ENCODE measurements at regions not wholly inside any gene's neighbourhood (a gene's known extent, or its start where the extent isn't known, plus 50 kb on each side); places are given as distances from the start of the nearest gene placed in this dataset.

DNA sequence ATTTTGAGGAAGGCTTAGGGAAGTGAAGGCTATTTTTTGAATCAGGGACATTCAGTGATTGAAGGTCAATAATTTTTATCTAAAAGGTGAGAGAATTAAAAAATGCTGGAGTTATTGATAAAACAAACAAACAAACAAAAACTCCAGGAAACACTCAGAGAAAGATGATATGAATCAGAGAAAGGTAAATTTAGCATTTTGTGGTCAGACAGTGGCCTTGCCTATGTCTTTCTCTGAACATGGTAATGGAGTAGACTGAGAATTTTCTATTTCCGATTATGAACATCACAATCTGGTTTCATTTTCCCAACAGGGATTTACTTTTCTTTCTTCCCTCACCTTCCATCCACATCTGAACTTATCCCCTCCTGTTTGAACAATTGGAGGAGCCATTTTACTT lies 353.6 kb upstream of the RIOK2 start:
- TF ChIP-seq GATA2 (IDR thresholded peaks at IDR 0.05; ENCODE audit: low read depth, low read length): no peak
- TF ChIP-seq GATA3 (IDR thresholded peaks at IDR 0.05; ENCODE audit: low read depth, low read length): no peak

DNA sequence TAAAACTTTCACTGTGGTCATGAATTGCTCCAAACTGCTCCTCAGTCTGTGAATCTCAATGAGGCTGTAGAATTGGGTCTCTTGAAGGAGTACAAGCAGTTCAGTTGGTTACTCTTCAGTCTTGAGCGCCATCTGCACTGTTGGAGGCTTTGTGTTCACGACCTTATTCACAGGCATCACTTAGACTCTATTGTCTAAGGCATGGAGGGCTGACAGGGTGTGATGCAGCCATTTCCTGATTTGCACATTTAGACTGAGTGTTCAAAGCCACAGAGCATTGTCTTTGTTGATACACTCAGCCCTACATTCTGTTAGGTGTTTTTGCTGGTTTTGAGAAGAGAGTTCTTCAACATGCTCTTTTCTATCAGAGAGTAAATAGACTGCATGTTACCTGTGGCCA lies 355.9 kb upstream of the RIOK2 start:
- TF ChIP-seq GATA2 (IDR thresholded peaks at IDR 0.05; ENCODE audit: low read depth, low read length) (no peak), GATA3 (IDR thresholded peaks at IDR 0.05; ENCODE audit: low read depth, low read length) (no peak)

DNA sequence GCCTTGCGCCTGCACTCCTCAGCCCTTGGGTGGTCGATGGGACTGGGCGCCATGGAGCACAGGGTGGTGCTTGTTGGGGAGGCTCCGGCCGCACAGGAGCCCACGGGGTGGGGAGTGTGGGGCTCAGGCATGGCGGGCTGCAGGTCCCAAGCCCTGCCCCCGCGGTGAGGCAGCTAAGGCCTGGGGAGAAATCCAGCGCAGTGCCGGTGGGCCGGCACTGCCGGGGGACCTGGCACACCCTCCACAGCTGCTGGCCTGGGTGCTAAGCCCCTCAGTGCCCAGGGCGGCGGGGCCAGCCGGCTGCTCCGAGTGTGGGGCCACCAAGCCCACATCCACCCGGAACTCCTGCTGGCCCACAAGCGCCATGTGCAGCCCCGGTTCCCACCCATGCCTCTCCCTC lies 358.8 kb upstream of the RIOK2 start:
- TF ChIP-seq GATA2 (IDR thresholded peaks at IDR 0.05; ENCODE audit: low read depth, low read length) (no peak), GATA3 (IDR thresholded peaks at IDR 0.05; ENCODE audit: low read depth, low read length) (no peak)

DNA sequence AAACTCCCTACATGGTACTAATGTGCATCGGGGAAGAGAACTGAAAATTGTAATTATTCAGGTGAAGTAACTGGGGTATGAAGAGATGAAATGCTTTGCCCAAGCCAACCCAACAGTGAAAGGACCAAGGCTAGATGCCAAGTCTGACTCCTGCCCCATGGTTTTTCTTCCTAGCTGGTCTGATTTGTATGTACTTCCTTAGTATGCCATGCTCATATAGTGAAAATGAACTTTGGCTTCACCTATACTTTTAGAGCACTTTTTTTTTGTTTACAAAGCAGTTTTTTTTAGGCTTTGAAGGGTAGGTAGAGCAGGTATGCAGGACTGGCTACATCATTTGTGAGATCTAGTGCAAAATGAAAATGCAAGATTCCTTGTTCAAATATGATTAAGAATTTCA lies 359.4 kb upstream of the RIOK2 start:
- TF ChIP-seq GATA2 (IDR thresholded peaks at IDR 0.05; ENCODE audit: low read depth, low read length) (no peak), GATA3 (IDR thresholded peaks at IDR 0.05; ENCODE audit: low read depth, low read length) (no peak)

DNA sequence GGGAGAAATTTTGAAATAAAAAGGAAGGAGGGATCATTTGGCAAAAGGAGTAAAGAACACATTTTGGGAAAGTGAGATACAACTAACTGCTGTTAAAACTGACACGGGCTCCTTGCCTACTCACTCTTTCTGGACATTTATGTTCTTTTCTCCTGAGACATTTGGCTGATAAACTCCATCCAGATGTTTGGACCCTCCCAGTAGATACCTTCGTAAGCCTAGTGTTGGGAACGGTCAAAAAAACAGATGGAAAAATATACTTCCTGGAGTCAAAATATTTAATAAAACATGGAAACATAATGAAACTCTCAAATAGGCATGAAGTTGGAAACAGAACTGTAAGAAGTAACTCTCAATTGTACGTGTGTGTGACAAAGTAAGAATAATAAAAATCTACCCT lies 360.1 kb upstream of the RIOK2 start:
- TF ChIP-seq GATA3 (IDR thresholded peaks at IDR 0.05; ENCODE audit: low read depth, low read length) (no peak), GATA2 (IDR thresholded peaks at IDR 0.05; ENCODE audit: low read depth, low read length) (no peak)

DNA sequence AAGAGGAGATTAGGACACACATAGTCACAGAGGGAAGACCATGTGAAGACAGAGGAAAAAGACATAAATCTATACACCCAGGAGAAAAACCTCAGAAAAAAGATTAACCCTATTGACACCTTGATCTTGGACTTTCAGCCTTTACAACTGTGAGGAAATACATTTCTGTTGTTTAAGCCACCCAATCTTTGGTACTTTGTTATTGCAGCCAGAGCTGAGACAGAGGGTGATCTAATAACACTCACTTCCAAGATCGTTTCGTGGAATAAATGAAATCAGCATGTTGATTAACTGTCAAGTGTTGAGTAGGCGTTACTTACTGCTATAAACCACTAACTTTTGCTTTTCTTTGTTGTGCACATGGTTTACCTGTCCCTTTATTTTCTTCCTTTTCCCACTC lies 361.2 kb upstream of the RIOK2 start:
- TF ChIP-seq GATA2 (IDR thresholded peaks at IDR 0.05; ENCODE audit: low read depth, low read length) (no peak), GATA3 (IDR thresholded peaks at IDR 0.05; ENCODE audit: low read depth, low read length) (no peak)

DNA sequence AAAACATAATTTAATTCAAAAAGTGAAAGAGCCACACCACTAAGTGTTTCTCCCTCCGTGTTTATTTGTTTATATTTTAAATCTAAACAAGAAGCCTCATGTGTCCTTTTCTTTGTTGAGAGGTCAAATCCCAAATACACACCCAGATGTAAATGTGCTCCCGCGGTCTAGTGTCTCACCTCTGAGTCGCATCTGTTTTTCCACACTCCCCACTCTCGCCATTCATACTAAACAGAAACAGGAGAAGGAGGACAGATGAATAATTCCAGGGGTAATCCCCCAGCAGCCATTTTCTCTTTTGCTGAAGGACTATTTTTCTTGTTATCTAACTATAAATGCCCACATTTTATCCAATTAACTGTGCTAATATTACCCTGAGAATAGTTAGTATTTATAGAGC lies 361.6 kb upstream of the RIOK2 start:
- TF ChIP-seq GATA3 (IDR thresholded peaks at IDR 0.05; ENCODE audit: low read depth, low read length) (no peak), GATA2 (IDR thresholded peaks at IDR 0.05; ENCODE audit: low read depth, low read length) (no peak)

DNA sequence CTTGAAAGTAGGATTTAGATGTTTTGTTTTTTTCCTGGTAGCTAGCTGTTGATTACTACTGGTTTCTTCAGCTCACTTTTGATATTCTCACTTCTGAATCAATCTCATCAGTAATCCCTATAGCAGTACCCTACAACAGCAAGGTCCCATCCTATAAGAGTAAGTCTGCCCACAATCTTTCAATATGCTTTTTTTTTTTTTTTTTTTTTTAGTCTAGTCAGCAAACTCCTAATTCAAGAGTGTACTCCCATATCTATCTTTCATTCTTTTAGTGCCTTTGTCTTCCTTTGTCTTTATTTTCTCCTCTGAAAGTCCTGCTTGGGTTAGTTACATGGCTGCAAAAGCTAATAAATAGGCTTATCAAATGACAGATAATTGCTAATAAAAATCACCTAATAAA lies 362.4 kb upstream of the RIOK2 start:
- TF ChIP-seq GATA3 (IDR thresholded peaks at IDR 0.05; ENCODE audit: low read depth, low read length) (no peak), GATA2 (IDR thresholded peaks at IDR 0.05; ENCODE audit: low read depth, low read length) (no peak)

DNA sequence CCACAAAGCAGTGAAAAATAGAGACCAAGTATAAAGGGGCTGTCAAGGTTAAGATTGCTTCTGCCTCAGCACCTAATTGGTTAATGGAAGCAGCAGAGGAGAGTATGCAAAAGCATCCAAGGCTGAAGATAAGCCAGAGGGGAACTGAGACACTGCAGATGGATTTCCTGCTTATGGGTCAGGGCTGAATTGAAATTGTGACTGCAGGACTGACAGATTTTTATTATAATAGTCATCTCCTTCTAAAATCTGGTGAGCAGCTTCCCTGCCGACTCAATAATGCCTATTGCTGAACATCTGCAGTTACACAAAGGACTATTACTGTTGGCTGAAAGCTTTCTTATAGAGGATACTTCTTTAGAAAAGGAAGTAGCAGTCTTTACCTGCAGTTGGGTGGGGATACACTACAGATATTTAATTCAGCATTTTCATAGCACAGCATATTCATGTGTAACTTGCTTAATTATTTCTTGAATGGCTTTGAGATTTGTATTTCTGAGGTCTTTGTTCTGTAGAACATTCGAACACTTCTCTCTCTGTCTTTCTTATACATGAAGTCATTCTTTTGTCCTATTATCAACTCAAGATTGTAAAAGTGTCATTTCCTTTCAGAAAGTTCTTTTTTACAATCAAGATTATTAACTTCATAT lies 363.0 kb upstream of the RIOK2 start:
- TF ChIP-seq GATA2 (IDR thresholded peaks at IDR 0.05; ENCODE audit: low read depth, low read length) (no peak), GATA3 (IDR thresholded peaks at IDR 0.05; ENCODE audit: low read depth, low read length) (no peak)

DNA sequence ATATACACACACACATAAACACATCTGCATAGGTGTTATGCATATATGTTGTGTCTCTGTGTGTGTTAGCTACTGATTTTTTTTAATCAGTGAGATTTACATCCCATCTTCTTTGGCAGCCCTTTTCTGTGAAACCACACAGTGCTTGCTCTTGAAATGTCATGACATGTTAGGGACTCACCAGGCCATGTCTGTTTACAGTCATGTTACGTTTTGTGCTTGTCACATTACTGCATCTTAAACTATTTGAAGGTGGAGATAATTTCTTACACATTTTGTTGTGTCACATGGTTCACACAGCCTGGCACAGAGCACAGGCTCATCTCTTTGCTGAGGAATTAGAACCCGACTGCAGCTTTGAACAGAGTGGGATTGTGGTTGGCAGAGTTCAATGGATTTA lies 364.4 kb upstream of the RIOK2 start:
- TF ChIP-seq GATA3 (IDR thresholded peaks at IDR 0.05; ENCODE audit: low read depth, low read length) (no peak), GATA2 (IDR thresholded peaks at IDR 0.05; ENCODE audit: low read depth, low read length) (no peak)

DNA sequence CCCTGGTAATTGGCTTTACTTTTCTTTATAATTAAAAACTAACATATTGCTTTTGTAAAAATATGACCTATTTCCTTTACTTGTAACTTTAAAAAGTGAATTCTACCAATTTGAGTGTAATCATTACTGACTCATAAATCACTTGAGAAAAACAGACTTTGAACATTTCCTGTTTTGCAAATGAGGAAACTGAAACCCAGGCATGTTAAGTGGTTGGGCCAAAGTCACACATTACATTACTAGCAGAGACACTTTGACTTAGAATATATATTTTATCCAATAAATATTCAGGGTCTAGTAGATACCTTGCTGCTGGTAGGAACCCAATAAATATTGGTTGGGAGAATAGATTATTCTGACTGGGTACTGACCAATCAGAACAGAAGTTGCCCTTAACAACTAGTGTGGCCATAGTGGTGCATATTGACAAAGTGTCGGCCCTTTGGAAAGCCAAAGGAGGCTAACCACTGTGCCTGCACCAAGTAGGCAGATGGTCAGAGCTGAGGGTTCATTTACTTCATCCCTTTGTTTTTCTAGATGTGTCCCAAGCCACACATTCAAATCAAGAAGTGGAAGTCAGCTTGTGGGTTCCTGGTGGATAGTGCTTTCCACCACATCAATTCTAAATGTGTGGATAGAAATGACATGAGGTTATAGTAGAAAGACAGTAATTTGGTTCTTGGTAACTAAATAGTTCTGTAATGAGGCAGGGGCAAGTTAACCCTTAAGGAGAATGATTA lies 365.1 kb upstream of the RIOK2 start:
- no peak for TF ChIP-seq GATA3 (IDR thresholded peaks at IDR 0.05; ENCODE audit: low read depth, low read length)
- TF ChIP-seq GATA2 (IDR thresholded peaks at IDR 0.05; ENCODE audit: low read depth, low read length): no peak

DNA sequence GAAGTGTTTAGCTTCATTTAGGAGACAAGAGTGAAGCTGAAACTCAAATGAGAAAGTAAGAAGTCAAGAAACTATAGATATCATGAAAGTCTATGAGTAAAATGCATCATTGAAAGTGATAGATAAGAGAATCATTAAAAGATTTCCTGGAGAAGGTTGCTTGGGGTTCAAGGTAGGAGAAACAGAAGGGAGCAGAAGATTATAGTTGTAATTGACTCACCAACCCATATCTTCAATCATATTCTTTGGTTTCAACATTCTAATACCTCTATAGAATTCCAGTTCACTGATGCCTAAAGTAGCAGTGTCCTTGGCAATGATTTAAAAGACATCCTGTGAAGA lies 365.7 kb upstream of the RIOK2 start:
- TF ChIP-seq GATA3 (IDR thresholded peaks at IDR 0.05; ENCODE audit: low read depth, low read length) (no peak), GATA2 (IDR thresholded peaks at IDR 0.05; ENCODE audit: low read depth, low read length) (no peak)

DNA sequence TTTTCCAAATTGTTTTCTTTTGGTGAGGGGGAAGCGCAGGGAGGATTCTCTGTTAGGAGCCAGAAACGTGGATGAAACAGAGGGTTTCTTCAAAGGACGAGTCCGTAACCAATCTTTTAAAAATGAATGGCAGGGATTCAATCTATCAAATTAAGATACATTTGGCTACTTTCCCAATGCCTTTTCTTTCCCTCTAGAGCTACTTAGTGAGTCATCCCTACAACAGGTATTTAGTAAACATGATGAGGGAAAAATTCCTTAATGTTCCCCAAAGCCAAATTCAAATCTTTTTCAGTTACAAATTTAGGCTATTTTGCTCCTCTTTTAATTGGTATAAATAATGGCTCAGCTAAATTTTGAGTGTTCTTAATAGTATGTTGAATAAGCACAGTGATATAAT lies 366.4 kb upstream of the RIOK2 start:
- TF ChIP-seq GATA3 (IDR thresholded peaks at IDR 0.05; ENCODE audit: low read depth, low read length) (no peak), GATA2 (IDR thresholded peaks at IDR 0.05; ENCODE audit: low read depth, low read length) (no peak)

DNA sequence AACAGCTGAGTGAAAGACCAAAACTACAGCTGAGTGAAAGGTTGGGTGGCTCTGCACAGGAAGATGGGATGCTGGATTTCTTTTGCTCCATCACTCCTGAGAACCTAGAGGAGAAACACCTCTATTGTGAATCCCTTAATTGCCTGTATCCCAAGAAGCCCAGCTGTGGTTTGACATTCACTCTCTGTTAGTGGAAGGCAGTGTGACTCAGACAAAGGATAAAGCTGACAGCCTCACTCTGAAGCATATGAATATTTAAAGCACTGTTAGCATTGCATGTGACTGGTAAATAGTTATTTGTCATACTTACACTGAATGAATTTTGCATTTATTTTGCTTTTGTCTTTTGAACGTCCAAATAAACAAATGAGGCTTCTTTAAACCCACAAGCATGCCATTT lies 367.1 kb upstream of the RIOK2 start:
- TF ChIP-seq GATA3 (IDR thresholded peaks at IDR 0.05; ENCODE audit: low read depth, low read length): no peak
- TF ChIP-seq GATA2 (IDR thresholded peaks at IDR 0.05; ENCODE audit: low read depth, low read length): no peak

DNA sequence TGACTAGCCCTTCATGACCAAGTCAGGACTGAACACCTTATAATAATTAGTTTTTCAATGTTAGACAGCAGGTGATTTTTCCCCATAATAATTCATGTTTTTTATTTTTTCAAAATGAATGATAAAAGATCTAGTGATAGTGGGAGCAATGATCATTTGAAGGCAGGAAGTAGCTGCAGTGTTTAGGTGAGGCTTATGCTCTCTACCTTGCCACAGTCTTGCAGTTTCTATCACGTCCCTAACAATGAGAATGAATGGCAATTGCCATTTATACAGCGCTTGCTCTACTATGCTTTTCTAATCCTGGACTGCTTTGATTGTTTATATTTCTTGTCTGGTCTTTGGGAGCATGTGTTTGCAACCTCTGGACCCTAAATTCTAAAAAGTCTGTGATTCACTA lies 367.8 kb upstream of the RIOK2 start:
- TF ChIP-seq GATA2 (IDR thresholded peaks at IDR 0.05; ENCODE audit: low read depth, low read length) (no peak), GATA3 (IDR thresholded peaks at IDR 0.05; ENCODE audit: low read depth, low read length) (no peak)

Data from SH-SY5Y (cell line).